HFFc6 (cell line): ENCODE measurements at regions not wholly inside any gene's neighbourhood (a gene's known extent, or its start where the extent isn't known, plus 50 kb on each side); places are given as distances from the start of the nearest gene placed in this dataset.

Experiments
- DNase-seq: peaks from one replicate; pipeline ENCODE4 v3.0.0-alpha.2; 2018
- H3K27ac Mint-ChIP-seq: 2 replicates; pipeline ENCODE4 v1.8.0; 2020; ENCODE audit warnings: mild to moderate bottlenecking, mixed read lengths
- H3K27me3 Mint-ChIP-seq: 2 replicates; pipeline ENCODE4 v1.8.0; 2021; ENCODE audit warnings: mild to moderate bottlenecking, moderate library complexity, mixed read lengths; ENCODE audit not compliant: insufficient read depth
- H3K36me3 Mint-ChIP-seq: 2 replicates; pipeline ENCODE4 v1.8.0; 2021; ENCODE audit warnings: low read depth, mixed read lengths
- H3K4me1 Mint-ChIP-seq: 2 replicates; pipeline ENCODE4 v1.8.0; 2020; ENCODE audit warnings: low read depth, mixed read lengths
- H3K4me3 Mint-ChIP-seq: 2 replicates; pipeline ENCODE4 v1.8.0; 2020; ENCODE audit warnings: mild to moderate bottlenecking, moderate library complexity, mixed read lengths
- H3K9me3 Mint-ChIP-seq: 2 replicates; pipeline ENCODE4 v1.8.0; 2020; ENCODE audit warnings: mild to moderate bottlenecking, mixed read lengths
- CTCF ChIP-seq: fragments of 200-600 bp; sonication (generic); IDR thresholded peaks from 2 replicates; pipeline ENCODE4 v1.5.0; 2021; ENCODE audit warnings: antibody characterized with exemption, mild to moderate bottlenecking

DNA sequence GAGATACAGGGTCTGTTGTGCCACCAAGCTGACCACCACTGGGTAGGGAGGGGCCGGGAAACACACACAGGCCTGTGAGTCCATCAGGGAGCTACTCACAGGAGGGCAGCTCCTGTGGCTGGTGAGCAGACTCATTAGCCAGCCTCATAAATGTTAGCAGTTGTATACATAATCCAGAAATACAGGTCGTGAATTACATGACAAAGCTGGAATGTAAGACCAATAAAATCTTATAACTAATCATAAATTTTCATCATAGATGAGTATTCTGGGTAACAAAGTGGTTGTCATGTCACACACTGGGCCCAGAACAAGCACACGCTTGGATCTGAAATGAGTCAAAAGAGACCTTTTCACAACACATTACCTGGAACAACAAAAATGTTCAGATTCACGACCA is 642.6 kb upstream of the AUTS2 start:
- DNase-seq: no peak
- peaks cover 9% of the 10 kb centered on the region; the same call in 1 of the 2 replicates for H3K36me3 Mint-ChIP-seq
- no peak overlapping the region for H3K27ac Mint-ChIP-seq
- no peaks in the 10 kb centered on the region; the same call in 1 of the 2 replicates for H3K27me3 Mint-ChIP-seq
- H3K9me3 Mint-ChIP-seq: peaks cover 44% of the 10 kb centered on the region
- H3K4me3 Mint-ChIP-seq: no peak overlapping the region
- no peak for TF ChIP-seq CTCF
- H3K4me1 Mint-ChIP-seq: no peaks in the 10 kb centered on the region

GRCh38 chr7:68958571-68958970 is 639.7 kb upstream of the AUTS2 start:
- no peaks in the 10 kb centered on the region; the same call in 1 of the 2 replicates for H3K27me3 Mint-ChIP-seq
- peaks cover 41% of the 10 kb centered on the region for H3K9me3 Mint-ChIP-seq
- no peak for DNase-seq
- no peak for TF ChIP-seq CTCF
- H3K36me3 Mint-ChIP-seq: peaks cover 4% of the 10 kb centered on the region; the same call in 1 of the 2 replicates
- no peak overlapping the region for H3K4me3 Mint-ChIP-seq
- no peaks in the 10 kb centered on the region for H3K4me1 Mint-ChIP-seq
- no peak overlapping the region for H3K27ac Mint-ChIP-seq

DNA sequence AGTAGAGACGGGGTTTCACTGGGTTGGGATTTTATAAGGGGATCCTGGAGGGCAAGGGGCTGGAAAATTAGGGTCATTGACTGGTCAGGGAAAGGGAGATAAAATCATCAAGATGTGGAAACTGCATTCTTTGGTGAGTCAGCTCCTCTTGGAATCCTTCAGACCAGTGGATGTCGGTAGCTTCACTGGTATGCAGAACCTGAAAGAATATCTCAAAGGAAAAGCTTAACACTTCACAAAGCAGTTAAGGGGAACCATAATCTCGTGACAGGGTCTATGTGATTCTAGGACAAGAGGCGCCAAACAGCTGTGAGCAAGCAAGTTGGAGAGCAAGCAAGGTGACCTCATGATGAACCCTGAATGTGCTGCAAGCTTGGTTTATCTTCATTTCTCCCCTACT is 634.7 kb upstream of the AUTS2 start:
- H3K27me3 Mint-ChIP-seq: no peaks in the 10 kb centered on the region

DNA sequence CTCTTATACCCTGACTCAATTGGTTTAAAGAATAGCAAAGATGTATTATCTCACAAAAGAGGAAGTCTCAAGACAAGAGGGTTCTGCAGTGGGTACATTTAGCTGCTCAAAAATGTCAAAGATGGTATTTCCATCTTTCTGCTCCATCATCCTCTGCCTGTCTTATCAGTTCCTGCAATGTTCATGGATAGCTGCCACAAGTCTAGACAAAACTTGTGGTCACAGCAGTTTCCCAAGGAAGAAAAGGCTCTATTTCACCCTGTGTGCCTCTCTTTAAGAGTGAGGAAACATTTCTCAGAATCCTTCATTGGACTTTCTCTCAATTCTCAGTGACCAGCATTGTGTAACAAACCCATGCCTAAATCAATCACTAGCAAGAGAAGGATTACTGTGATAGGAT is 634.2 kb upstream of the AUTS2 start:
- Mint-ChIP-seq H3K9me3 (peaks cover 32% of the 10 kb centered on the region), H3K27ac (no peak overlapping the region), H3K4me3 (no peak overlapping the region), H3K27me3 (no peaks in the 10 kb centered on the region), H3K36me3 (no peaks in the 10 kb centered on the region; the same call in 1 of the 2 replicates), H3K4me1 (no peaks in the 10 kb centered on the region)
- TF ChIP-seq CTCF: no peak
- no peak for DNase-seq

More for the DNA sequence above, 634.7 kb upstream of the AUTS2 start:
- TF ChIP-seq CTCF: no peak
- peak; percentile 8 for DNase-seq
- H3K36me3 Mint-ChIP-seq: no peaks in the 10 kb centered on the region; the same call in 1 of the 2 replicates
- H3K9me3 Mint-ChIP-seq: peaks cover 36% of the 10 kb centered on the region
- no peaks in the 10 kb centered on the region for H3K4me1 Mint-ChIP-seq
- H3K4me3 Mint-ChIP-seq: no peak overlapping the region
- no peak overlapping the region for H3K27ac Mint-ChIP-seq

DNA sequence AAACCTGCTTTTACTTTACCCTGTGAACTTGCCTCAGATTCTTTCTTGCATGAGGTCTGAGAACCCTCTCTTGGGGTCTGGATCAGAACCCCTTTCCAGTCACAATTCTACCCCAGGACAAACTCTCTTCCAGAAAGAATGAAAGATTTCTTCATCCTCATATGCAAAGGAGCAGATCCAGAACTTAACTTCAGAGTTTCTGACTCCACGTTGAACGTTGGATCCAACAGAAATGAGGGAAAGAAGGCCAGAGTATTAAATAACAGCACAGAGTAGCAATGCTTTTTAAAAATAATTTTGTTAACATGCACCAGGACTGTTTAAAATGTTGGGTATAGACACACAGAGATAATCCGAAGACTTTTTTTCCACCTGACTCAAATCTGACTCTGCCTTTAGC is 632.9 kb upstream of the AUTS2 start:
- no peak for TF ChIP-seq CTCF
- H3K4me3 Mint-ChIP-seq: no peak overlapping the region

GRCh38 chr7:68967598-68967997 is 630.7 kb upstream of the AUTS2 start:
- Mint-ChIP-seq H3K4me1 (no peaks in the 10 kb centered on the region), H3K9me3 (peaks cover 36% of the 10 kb centered on the region), H3K36me3 (no peaks in the 10 kb centered on the region), H3K27me3 (no peaks in the 10 kb centered on the region), H3K27ac (no peak overlapping the region), H3K4me3 (no peak overlapping the region)
- DNase-seq: no peak
- no peak for TF ChIP-seq CTCF

More for the DNA sequence above, 632.9 kb upstream of the AUTS2 start:
- H3K36me3 Mint-ChIP-seq: no peaks in the 10 kb centered on the region
- peaks cover 38% of the 10 kb centered on the region for H3K9me3 Mint-ChIP-seq
- H3K27me3 Mint-ChIP-seq: no peaks in the 10 kb centered on the region
- no peak overlapping the region for H3K27ac Mint-ChIP-seq
- no peak for DNase-seq
- H3K4me1 Mint-ChIP-seq: no peaks in the 10 kb centered on the region
